ENCODE measurements at regions not wholly inside any gene's neighbourhood (a gene's known extent, or its start where the extent isn't known, plus 50 kb on each side); places are given as distances from the start of the nearest gene placed in this dataset.
"Not testable (repeated sequence)": the region's sequence is repeated elsewhere in the genome, so short reads cannot be mapped to it uniquely, and the experiment has no call there.

GRCh38 chr13:30081331-30081730 is 226.0 kb downstream of the KATNAL1 start:
- intact Hi-C loops (cut with DNase I): no loop called here
- DNase-seq (ENCODE audit: low spot score): no peak

GRCh38 chr13:30079501-30079900 is 227.8 kb downstream of the KATNAL1 start:
- no peak for DNase-seq (ENCODE audit: low spot score)
- intact Hi-C loops (cut with DNase I): no loop called here

GRCh38 chr13:30078059-30078458 is 227.6 kb upstream of the UBL3 start:
- intact Hi-C loops (cut with DNase I): no loop called here
- no peak for DNase-seq (ENCODE audit: low spot score)

- intact Hi-C loops (cut with DNase I): no loop called here
Measured at GRCh38 chr13:30077240-30077735, 226.9 kb upstream of the UBL3 start.

GRCh38 chr13:30074955-30075614 is 224.7 kb upstream of the UBL3 start:
- no peak for DNase-seq (ENCODE audit: low spot score)
- intact Hi-C loops (cut with DNase I): no loop called here

More at GRCh38 chr13:30077240-30077735, 226.9 kb upstream of the UBL3 start:
- no peak for DNase-seq (ENCODE audit: low spot score)

GRCh38 chr13:30074431-30074830 is 224.0 kb upstream of the UBL3 start:
- DNase-seq (ENCODE audit: low spot score): no peak
- intact Hi-C loops (cut with DNase I): no loop called here

GRCh38 chr13:30072818-30073186 is 222.4 kb upstream of the UBL3 start:
- intact Hi-C loops (cut with DNase I): no loop called here
- no peak for DNase-seq (ENCODE audit: low spot score)

- intact Hi-C loops (cut with DNase I): no loop called here
- no peak for DNase-seq (ENCODE audit: low spot score)
Measured at GRCh38 chr13:30071969-30072817, 221.8 kb upstream of the UBL3 start.

GRCh38 chr13:30065181-30065580 is 214.8 kb upstream of the UBL3 start:
- DNase-seq (ENCODE audit: low spot score): no peak
- intact Hi-C loops (cut with DNase I): no loop called here

- intact Hi-C loops (cut with DNase I): no loop called here
- no peak for DNase-seq (ENCODE audit: low spot score)
Measured at GRCh38 chr13:30063892-30064291, 213.5 kb upstream of the UBL3 start.

- no peak for DNase-seq (ENCODE audit: low spot score)
- intact Hi-C loops (cut with DNase I): no loop called here
Measured at GRCh38 chr13:30061217-30061616, 210.8 kb upstream of the UBL3 start.

- intact Hi-C loops (cut with DNase I): no loop called here
- DNase-seq (ENCODE audit: low spot score): no peak
Measured at GRCh38 chr13:30058429-30058828, 208.0 kb upstream of the UBL3 start.

- DNase-seq (ENCODE audit: low spot score); intact Hi-C loops (cut with DNase I): not testable (repeated sequence)
Measured at GRCh38 chr13:30054546-30054945, 204.1 kb upstream of the UBL3 start.

GRCh38 chr13:30053939-30054338 is 203.5 kb upstream of the UBL3 start:
- no peak for DNase-seq (ENCODE audit: low spot score)
- intact Hi-C loops (cut with DNase I): no loop called here

- DNase-seq (ENCODE audit: low spot score): no peak
- intact Hi-C loops (cut with DNase I): no loop called here
Measured at GRCh38 chr13:30052120-30052519, 201.7 kb upstream of the UBL3 start.

GRCh38 chr13:30051531-30052060 is 201.2 kb upstream of the UBL3 start:
- intact Hi-C loops (cut with DNase I): no loop called here

GRCh38 chr13:30049692-30050091 is 199.3 kb upstream of the UBL3 start:
- intact Hi-C loops (cut with DNase I): no loop called here
- DNase-seq (ENCODE audit: low spot score): no peak

More at GRCh38 chr13:30051531-30052060, 201.2 kb upstream of the UBL3 start:
- DNase-seq (ENCODE audit: low spot score): no peak

- no peak for DNase-seq (ENCODE audit: low spot score)
- intact Hi-C loops (cut with DNase I): no loop called here
Measured at GRCh38 chr13:30047154-30047874, 196.9 kb upstream of the UBL3 start.

- intact Hi-C loops (cut with DNase I): no loop called here
- no peak for DNase-seq (ENCODE audit: low spot score)
Measured at GRCh38 chr13:30045916-30046704, 195.7 kb upstream of the UBL3 start.
